Fibroblast of villous mesenchyme (primary cell): ENCODE measurements at regions not wholly inside any gene's neighbourhood (a gene's known extent, or its start where the extent isn't known, plus 50 kb on each side); places are given as distances from the start of the nearest gene placed in this dataset.

ENCODE experiments used
- DNase-seq: peaks from one replicate; pipeline ENCODE4 v3.0.0-alpha.2; 2010; ENCODE audit warnings: low read depth
- H3K4me3 ChIP-seq: 2 replicates; pipeline ENCODE4 v1.5.1; 2011; ENCODE audit warnings: low read depth, mild to moderate bottlenecking, low read length
- CTCF ChIP-seq: IDR thresholded peaks from 2 replicates; pipeline ENCODE4 v1.5.1; 2012; ENCODE audit warnings: low read depth, mild to moderate bottlenecking, low read length; ENCODE audit not compliant: insufficient read depth

DNA sequence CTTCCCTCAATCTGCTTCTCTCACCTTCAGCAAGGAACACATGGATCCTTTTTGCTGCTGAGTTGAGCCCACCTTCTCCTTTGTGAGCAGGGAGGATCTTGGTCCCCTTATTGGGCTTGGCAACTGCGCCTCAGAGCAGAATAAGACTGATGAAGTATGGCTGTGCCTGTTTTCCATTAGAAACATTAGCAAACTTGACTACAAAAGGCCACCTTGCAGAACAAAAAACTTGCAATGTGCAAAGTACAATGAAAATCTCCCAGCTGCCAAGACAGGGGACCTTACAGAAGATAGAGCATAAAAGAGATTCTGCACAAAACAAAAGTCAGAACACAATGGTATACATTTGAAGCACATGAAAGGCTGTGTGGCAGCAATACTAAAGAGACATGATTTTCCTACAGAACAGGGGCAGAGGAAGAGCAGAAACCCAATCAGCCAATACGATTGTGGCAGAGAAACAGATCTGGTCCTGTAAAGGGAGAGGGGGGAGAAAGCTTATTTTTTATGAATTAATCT is 173.5 kb upstream of the SNX19 start:
- TF ChIP-seq CTCF = no peak

GRCh38 chr11:131092469-131092868 is 176.2 kb upstream of the SNX19 start:
- no peak for DNase-seq
- no peak for TF ChIP-seq CTCF
- no peak overlapping the region for H3K4me3 ChIP-seq

More for the DNA sequence above, 173.5 kb upstream of the SNX19 start:
- DNase-seq = no peak
- no peak overlapping the region for H3K4me3 ChIP-seq

- no peak for TF ChIP-seq CTCF
- no peak for DNase-seq
- no peak overlapping the region for H3K4me3 ChIP-seq
Observed at GRCh38 chr11:131094827-131095226, 178.5 kb upstream of the SNX19 start.

DNA sequence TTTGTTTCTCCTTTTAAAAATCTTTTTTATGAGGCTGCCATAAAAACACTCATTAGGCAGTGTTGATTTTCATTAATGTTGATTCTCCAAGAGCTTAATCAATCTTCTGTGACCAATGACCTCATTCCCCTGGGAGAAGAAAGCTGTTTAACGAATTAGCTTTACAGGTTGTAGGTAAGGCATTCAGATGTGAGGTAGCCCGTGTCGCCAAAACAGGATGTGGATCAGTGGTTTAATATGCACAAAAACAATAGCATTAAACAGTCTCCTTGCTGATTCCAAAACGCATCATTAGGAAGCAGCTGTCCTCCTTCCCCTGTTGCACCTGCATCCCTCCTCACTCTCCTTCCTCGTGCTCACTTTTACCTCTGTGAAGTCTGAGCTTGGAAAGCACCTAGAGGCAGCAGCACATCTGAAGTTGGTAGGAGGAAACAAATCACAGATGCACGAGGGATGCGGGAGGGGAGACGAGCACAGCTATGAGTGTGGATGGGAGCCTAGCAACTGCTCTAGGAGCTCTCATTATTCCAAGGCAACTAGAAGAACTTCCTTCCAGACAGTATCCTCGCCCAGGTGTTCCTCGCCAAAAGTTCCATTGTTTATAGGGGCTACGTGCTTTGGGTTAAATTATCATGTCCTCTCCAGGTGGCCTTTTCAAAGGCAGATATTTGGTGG is 179.4 kb upstream of the SNX19 start:
- H3K4me3 ChIP-seq = no peak overlapping the region
- no peak for DNase-seq
- TF ChIP-seq CTCF = no peak

DNA sequence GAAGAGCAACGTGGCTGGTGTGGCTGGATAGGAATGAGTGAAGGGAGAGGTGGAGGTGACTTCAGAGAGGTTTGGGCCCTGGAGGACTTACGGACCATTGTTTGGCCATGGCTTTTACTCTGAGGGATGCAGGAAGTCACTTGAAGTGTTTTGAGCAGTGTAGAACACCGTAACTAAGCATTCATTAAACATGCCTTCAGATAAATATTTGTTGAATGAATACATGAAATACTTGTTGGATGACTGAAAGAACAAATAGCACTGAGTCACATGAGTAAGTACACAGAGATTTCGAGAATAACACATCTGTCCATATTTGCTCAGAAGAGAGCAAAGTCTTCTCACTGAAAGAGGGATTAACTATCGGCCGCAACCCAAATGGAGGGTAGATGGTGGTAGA is 182.7 kb upstream of the SNX19 start:
- H3K4me3 ChIP-seq = no peak overlapping the region
- no peak for TF ChIP-seq CTCF
- peak; percentile 2 for DNase-seq

DNA sequence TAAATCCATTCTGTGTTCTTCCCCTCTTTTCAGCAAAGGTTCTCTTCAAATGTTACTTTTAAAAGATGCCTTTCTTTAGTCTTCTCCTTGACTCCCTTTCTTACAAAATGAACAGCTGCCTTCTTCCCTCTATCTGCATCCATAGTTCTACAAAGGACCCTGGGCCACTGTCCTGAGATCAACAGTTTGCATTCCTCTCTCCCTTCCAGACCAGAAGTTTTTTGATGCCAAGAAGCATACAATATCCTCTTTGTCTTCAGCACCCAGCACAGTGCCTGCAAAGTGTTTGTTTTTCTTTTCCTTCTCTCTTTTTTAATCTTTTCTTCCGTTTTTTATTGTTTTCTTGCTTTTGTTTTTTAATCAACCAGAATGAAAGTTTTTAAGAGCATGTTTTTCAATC is 183.5 kb upstream of the SNX19 start:
- TF ChIP-seq CTCF = no peak
- no peak for DNase-seq
- H3K4me3 ChIP-seq = no peak overlapping the region

DNA sequence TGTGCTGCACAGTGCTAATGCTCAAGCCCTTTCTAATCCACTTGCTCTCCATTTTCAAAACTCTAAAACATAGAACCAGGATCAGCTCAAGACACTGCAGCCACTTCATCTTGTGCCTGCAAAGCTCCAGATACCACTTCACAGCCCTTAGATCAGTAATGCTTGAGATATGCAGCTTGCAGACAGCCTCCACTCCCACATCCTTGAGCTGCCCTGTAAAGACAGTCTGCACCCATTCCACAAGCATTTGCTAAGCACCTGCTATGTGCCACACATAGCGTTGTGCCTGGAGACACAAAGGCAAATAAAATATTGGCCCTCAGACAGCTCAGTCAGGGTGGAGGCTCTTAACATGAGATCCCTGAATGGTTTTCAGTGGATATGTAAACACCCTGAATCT is 192.5 kb upstream of the SNX19 start:
- TF ChIP-seq CTCF = no peak
- no peak overlapping the region for H3K4me3 ChIP-seq
- no peak for DNase-seq
